ENCODE measurements at regions not wholly inside any gene's neighbourhood (a gene's known extent, or its start where the extent isn't known, plus 50 kb on each side); places are given as distances from the start of the nearest gene placed in this dataset.
"Not testable (repeated sequence)": the region's sequence is repeated elsewhere in the genome, so short reads cannot be mapped to it uniquely, and the experiment has no call there.

DNA sequence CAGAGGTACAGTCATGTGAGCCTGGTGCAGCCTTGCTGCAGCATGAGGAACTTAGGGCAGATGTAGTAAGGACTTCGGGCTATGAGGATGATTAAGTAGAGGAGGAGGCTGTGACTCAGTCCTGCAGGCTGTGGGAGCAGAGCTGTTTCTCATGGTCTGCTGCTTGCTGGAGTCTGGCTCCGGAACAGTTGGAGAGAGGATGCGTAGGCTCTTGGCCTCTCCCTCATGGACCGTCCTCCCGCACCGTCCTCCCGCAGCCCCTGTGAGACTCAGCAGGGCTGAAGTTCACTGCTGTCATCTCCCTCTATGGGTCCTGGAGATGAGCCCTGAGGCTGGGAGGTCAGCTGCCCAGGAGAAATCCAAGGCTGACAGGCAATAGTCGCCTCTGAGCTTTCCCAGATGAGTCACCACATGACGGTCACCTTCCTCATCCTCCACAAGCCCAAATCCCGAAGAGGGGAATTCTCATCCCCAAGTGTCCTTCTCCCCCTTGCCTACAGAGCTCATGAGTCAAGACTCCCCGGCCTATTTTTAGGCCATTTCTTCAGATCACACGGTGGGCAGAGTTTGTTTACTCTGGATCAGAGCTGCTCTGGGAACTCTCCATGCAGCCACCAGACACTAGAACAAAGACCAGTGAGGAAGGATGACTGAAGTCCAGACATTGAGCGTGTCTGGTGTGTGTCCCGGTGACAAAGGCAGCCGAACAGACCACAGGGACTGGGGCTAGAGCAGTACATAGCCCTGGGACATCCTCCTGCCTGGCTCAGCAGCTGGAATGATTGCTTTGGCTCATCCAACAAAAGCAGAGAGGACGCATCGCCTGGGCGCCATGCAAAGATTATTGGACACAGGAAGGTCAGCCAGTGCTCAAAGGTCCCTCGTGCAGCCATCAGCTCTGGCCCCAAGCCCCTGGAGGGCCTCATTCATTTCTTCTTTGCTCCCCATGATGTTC, 134.5 kb downstream of the NPIPB11 start:
- DNase-seq, result not testable (repeated sequence)

GRCh38 chr16:29270923-29271322, 135.6 kb downstream of the NPIPB11 start:
- not testable (repeated sequence) for DNase-seq

DNA sequence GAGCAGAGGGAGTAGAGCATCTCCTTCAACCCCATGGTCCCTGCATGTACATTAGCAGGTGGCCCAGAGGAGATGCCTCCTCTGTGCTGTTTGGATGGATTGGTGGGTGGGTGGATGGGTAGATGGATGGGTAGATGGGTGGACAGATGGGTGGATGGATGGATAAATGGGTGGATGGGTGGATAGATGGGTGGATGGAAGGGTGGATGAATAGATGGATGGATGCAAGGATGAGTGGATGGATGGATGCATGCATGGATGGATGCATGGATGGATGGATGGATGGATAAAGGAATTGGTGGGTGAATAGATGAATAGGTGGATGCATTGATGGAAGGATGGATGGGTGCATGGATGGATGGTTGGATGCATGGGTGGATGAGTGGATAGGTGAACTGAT, 136.5 kb downstream of the NPIPB11 start:
- DNase-seq, result not testable (repeated sequence)

DNA sequence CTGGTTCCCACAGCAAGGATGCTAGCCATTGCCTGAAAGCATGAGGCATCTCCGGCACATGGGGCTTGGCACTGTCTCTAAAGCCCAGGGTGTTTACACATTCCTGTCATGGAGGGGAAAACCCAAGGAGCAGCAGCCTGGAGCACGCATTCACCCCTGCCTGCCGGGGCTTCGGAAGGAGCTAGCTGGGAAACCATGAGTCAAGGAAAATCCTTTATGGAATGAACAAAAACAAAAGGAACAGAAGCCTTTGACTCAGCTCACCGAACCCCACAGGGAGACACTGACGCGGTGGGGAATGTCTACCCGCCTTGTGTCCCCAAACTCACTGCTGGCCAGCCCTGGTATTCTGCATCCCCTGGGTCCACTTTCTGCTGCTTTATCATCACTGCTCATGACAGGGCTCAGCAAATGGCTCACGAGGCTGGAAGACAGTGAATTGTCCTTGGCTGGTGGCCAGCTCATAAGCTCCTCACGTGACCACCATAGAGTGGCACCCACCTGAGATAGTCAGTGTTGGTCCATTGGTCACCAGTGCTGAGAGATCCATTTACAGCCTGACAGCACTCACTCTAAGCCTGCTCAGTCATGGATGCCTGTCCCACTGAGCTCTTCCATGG, 137.2 kb downstream of the NPIPB11 start:
- DNase-seq, result not testable (repeated sequence)

- DNase-seq, result not testable (repeated sequence)
These were observed 137.7 kb downstream of the NPIPB11 start for GRCh38 chr16:29268785-29269191.

DNA sequence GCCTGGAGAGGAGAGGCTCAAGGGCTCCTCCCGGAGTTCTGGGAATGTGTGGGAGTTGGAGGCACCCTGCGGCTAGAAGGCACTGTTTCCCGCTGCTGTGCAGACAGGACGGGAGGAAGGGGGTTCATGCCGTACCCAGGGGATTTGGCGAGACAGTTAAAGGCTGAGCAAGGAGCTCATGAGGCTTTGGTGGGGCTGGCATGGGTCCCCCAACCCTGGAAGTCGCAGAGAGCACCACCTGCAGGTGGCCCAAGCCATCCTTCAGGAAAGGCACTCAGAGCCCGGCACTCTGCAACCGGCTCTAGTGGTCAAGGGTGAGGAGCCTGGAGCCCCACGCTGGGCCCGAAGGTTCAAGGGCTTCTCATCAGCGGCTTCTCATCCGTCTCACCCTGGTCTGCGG, 138.2 kb downstream of the NPIPB11 start:
- not testable (repeated sequence) for DNase-seq

DNA sequence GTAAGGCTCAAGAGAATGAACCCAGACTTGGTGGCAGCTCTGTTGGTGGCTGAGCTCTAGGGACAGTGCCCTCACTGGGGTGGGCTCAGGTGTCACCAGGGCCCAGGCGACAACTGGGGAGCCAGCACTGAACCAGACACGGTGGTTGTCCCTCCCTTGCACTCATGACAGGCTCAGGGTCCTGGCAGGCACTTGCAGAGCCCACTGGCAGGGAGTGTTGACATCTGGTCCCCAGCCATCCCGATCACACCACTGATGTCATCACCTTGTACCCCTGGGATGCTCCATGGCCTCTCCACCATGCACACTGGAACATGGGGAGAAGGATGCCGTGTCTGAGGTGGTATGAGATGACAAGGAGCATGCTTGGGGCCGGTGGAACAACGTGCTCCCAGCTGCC, 138.6 kb downstream of the NPIPB11 start:
- DNase-seq, result not testable (repeated sequence)

GRCh38 chr16:29267055-29267619, 139.4 kb downstream of the NPIPB11 start:
- DNase-seq, result not testable (repeated sequence)

DNA sequence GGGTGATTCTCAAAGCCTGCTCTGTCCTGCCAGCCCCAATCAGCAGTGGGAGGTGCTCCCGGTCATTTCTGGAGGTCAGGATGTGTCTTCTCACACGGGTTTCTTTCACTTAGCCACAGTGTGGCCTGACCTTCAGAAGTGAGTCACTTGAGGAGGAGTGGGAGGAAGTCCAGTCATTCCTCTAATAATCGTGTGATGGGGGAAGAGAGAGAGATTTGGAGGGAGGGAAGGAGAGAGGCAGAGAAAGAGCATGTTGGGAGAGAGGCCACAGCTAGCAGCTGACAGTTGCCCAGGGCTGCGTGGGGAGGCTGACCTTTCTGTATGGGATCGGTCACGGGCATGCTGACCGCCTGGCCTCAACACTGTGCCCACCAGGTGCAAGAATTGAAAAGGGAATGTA, 139.9 kb downstream of the NPIPB11 start:
- DNase-seq, result not testable (repeated sequence)

- not testable (repeated sequence) for DNase-seq
These were observed 141.2 kb downstream of the NPIPB11 start for GRCh38 chr16:29265255-29265853.

DNA sequence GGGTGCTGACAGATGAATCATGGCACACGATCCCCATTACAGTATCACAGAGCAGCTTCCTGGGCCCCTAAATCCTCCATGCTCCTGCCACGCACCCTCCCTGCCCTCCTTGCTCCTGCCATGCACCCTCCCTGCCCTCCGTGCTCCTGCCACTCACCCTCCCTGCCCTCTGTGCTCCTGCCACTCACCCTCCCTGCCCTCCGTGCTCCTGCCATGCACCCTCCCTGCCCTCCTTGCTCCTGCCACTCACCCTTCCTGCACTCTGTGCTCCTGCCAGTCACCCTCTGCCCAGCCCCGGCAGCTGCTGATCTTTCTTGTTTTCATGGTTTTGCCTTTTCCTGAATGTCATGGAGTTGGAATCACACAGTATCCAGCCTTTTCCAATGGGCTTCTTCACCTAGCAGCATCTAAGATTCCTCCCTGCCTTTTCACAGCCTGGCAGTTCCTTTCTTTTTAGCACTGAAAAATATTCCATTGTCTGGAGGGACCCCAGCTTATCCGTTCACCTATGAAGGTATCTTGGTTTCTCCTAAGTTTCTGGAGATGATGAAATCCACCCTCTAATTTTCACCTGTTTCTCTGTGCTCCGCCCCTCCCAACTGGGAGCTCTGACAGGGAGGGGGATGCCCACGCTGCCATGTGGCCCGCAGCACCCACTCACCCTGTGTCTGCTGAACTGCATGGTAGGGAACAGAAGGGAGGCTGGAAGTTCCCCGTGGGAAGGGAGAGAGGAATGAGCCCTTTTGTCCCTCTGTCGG, 142.3 kb downstream of the NPIPB11 start:
- not testable (repeated sequence) for DNase-seq

- not testable (repeated sequence) for DNase-seq
These were observed 143.8 kb downstream of the NPIPB11 start for GRCh38 chr16:29262725-29263124.

- DNase-seq, result not testable (repeated sequence)
These were observed 144.9 kb downstream of the NPIPB11 start for GRCh38 chr16:29261427-29262248.

DNA sequence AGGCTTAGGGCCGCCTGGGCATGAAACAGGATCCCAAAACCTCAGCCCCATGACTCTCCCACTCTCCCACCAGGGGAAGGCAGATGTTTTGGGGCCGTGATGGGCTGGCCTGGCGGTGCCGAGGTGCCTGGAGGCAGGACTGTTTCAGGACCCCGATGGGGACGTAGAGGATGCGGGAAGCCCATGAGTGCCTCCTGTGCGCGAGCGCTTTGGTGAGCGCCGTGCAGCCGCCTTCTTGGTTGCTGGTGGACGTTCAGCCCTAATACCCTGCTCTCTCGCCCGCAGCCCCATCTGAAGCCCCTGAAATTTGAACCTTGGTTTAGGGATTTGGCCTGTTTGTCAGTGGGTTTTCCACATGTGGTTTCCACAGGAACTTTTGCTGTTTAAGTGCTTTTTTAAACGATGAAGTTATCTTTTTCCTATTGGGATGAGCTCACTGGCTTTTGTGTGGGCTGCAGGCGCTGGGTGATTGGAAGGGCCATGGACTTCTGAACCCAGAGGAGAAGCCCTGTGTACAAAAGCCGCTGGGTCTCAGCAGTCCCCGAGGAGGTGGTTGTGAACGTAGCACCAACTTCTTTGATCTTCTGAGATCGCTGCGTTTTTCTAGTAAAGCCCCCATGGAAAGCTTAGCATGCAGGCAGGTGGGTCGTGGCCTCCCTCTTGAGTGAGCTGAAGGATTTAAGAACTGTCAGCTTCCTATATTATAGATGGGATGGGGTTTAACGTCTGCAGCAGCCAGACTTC, 145.7 kb downstream of the NPIPB11 start:
- DNase-seq, result not testable (repeated sequence)

DNA sequence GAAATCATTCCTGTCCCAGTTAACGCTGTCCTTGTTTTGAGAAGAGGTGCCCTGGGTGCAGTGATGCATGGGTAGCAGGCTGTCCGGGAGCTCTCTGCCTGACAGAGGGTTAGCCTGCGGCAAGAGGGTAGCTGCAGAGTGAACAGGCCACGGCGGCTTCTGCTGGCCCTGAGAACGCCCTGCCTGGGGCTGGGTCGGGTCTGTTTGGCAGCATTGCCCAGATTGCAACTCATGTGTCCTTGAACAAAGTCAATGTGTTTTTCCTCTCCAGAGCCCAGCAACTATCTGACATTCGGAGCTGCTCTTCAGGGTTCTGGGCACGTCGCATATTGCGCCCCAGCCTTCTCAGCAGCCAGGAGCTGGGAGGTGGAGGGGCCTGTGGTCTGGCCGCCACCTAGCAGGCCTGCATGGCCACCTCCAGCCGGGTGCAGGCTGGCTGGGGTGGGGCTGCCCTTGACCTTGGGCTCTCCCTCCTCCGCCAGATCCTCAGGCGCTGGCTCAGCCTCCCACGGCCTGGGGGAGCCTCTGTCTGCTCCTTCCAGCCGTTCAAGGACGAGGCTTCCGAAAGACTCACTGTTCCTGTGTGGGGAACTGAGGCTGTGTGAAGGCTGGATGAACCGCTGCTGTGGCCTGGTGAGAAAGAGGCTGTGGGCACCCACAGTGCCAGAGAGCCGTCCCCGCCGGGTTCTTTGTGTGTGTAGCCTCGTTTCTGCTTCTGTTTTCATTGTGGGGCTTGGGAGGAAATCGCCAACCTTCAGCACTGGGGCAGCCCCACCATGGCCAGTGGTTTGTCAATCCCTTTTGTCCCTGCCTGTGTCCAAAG, 146.7 kb downstream of the NPIPB11 start:
- DNase-seq, result not testable (repeated sequence)

- DNase-seq, result not testable (repeated sequence)
These were observed 147.4 kb downstream of the NPIPB11 start for GRCh38 chr16:29258946-29259634.

DNA sequence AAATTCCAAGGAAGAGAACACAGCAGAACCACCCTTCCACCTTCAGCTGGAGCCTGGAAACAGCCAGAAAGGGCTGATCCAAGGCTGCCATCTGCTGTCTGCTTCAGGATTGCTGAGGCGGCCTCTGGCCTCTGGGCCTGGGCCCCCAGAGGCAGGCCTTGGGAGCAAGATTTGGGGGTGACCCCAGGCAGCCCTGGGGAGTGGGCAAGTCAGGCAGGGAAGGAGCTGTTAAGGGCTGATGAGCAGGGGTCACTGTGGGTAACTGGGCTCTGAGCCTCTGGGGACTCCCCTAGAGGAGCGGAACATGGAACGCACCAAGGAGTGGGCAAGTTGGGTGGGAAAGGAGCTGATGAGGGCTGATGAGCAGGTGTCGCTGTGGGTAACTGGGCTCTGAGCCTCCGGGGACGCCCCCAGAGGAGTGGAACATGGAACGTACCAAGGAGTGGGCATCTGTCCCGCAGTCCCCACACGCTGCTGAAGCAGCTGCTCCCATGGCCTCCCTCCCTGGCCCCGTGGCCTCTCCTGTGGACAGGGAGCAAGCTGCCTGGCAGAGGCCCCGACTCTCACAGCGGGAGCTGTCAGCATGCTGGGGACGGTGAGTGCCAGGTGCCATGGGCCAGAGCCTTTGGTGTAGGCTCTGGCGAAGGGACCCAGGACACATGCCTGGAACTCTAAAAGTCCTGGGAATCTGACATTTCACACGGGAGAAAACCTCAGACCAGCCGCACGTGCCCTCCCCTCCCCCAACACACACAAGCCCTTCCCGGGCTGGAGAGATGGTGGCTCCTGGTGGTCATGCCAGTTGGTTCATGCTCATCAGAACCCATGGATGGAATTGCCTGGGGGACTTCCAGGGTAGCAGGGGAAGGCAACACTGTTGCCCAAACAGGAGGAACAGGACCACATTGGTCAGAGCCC, 148.8 kb downstream of the NPIPB11 start:
- peak in 1 of 2 experiments; percentile 10 for DNase-seq

DNA sequence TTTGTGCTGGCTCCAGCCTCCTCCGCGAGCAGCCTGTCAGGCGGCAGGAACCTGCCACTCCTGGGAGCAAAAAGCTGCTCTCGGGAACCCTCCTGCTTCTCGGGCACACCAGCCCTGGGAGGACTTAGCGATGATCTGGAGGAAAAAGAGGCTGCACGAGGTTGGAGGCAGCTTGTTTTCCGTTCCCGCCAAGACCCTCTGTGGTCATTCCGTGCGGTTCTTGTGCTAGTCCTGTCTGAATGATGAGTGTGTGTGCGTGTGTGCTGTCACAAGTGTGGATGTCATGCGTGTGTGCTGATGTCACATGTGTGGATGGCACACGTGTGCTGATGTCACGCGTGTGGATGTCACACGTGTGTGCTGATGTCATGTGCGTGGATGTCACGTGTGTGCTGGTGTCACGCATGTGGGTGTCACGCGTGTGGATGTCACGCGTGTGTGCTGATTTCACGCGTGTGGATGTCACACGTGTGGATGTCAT, 150.0 kb downstream of the NPIPB11 start:
- no peak for DNase-seq

Data from NCI-H526 (cell line).